ENCODE measurements at regions not wholly inside any gene's neighbourhood (a gene's known extent, or its start where the extent isn't known, plus 50 kb on each side); places are given as distances from the start of the nearest gene placed in this dataset.
A peak's percentile ranks its signal among the peaks of the same experiment; 100 is the strongest.

DNA sequence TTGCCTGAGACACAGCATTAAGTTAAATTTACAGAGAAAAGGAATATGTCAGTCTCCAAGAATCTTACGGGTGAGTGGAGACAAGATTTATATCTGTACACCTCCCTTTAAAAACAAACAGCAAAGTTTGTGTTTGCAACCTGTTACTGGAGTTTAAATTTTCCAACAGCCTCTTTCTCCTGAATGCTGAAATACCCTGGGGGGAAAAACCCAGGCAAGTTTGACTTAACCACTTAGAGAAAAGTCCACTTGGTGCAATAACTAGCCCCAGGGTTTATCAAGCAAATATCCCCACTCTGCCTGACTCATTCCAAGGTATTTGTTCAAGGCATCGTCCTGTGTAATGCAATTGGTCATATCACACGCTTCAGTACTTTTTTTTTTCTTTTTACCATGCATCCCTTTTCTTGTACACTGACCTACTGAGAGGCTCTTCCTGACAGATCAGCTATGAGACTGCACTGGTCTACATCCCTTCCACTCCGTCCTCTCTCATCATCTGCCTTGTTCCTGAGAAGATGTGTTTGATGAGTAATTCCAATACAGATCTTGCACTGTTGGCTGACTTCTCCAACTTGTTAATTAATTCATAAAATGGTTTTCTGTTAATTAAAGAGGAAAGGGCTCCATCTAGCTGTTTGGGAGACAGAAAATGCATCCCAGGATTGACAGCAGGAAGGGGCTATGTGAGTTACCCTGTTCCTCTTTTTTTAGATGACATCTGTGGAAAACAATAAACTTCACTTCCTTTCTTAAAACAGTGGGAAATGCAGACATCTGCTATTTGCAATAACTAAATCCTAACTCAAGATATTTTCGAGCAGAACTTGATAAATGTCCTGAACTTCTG, 212.5 kb upstream of the IRS2 start:
- H3K36me3 ChIP-seq (ENCODE audit: control insufficient read depth, insufficient read depth, low read length), result no peaks in the 10 kb centered on the region
- H2AFZ ChIP-seq (ENCODE audit: low read depth, low read length), result no peak overlapping the region
- no peak overlapping the region for H3K4me3 ChIP-seq
- H3K27me3 ChIP-seq (ENCODE audit: control insufficient read depth in 2 of 2, insufficient read depth in 2 of 2, low read length in 2 of 2), result peaks cover 0 to 15% of the 10 kb centered on the region in 2 experiments; a peak in 3 of 5 replicates
- FAIRE-seq (no peak), ATAC-seq (no peak), DNase-seq (ENCODE audit: extremely low read depth in 1 of 4, low spot score in 3 of 4) (no peak)
- intact Hi-C loops (cut with micrococcal nuclease) (no loop called here), in situ Hi-C loops (cut with MboI) (no loop called here)
- H3K79me2 ChIP-seq (ENCODE audit: control insufficient read depth, insufficient read depth, low read length), result no peaks in the 10 kb centered on the region
- H3K9me1 ChIP-seq (ENCODE audit: control insufficient read depth, insufficient read depth, low read length), result no peaks in the 10 kb centered on the region
- H3K9me3 ChIP-seq (replicated peaks; ENCODE audit: control insufficient read depth, insufficient read depth, low read depth, low read length), result no peaks in the 10 kb centered on the region
- no peak overlapping the region for H3K27ac ChIP-seq (ENCODE audit: extremely low read depth, low read depth, low read length)
- ChIA-PET POLR2A (interaction anchor here (0.7 kb wide), 1 partner anchor 26 kb away, joined by 3 read pairs; no protein-coding TSS in a partner anchor), CTCF (ENCODE audit: low intra/inter-chr PET ratio) (interaction anchor here (0.6 kb wide), 1 partner anchor 18 kb away, joined by 3 read pairs; no protein-coding TSS in a partner anchor)
- no peaks in the 10 kb centered on the region for H4K20me1 ChIP-seq (replicated peaks; ENCODE audit: control insufficient read depth, insufficient read depth, low read length)
- WGBS (ENCODE audit: insufficient coverage, low coverage, missing lambda C conversion rate), result 0% methylated on average over 5 of the region's 5 CpGs
- no peaks in the 10 kb centered on the region for H3K4me1 ChIP-seq (replicated peaks in 1 of 2; ENCODE audit: control insufficient read depth in 2 of 2, insufficient read depth in 2 of 2, low read length in 2 of 2)
- no peak overlapping the region for H3K9ac ChIP-seq (ENCODE audit: insufficient read depth in 1 of 2, low read depth in 2 of 2, low read length in 2 of 2)
- H3K4me2 ChIP-seq (ENCODE audit: insufficient read depth, low read length), result no peak overlapping the region
- no TSS peak for BruUV-seq (replicated peaks)
- TF ChIP-seq NR4A1 (CRISPR knock-in tag; IDR thresholded peaks at IDR 0.05), result no peak
- no peak for TF ChIP-seq NR4A1 (tag; IDR thresholded peaks at IDR 0.05)
- peak; percentile 35; the same call in 1 of the 2 replicates for TF ChIP-seq SPI1 (IDR thresholded peaks at IDR 0.05; ENCODE audit: borderline replicate concordance, low read depth, low read length)
- TF ChIP-seq, protein P1, sequence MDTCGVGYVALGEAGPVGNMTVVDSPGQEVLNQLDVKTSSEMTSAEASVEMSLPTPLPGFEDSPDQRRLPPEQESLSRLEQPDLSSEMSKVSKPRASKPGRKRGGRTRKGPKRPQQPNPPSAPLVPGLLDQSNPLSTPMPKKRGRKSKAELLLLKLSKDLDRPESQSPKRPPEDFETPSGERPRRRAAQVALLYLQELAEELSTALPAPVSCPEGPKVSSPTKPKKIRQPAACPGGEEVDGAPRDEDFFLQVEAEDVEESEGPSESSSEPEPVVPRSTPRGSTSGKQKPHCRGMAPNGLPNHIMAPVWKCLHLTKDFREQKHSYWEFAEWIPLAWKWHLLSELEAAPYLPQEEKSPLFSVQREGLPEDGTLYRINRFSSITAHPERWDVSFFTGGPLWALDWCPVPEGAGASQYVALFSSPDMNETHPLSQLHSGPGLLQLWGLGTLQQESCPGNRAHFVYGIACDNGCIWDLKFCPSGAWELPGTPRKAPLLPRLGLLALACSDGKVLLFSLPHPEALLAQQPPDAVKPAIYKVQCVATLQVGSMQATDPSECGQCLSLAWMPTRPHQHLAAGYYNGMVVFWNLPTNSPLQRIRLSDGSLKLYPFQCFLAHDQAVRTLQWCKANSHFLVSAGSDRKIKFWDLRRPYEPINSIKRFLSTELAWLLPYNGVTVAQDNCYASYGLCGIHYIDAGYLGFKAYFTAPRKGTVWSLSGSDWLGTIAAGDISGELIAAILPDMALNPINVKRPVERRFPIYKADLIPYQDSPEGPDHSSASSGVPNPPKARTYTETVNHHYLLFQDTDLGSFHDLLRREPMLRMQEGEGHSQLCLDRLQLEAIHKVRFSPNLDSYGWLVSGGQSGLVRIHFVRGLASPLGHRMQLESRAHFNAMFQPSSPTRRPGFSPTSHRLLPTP (IDR thresholded peaks at IDR 0.05; ENCODE audit: borderline replicate concordance, extremely low read depth, insufficient read length), result no peak
- TF ChIP-seq ZNF766 (CRISPR knock-in tag; conservative IDR thresholded peaks at IDR 0.05), result no peak
- TF ChIP-seq, protein P2, sequence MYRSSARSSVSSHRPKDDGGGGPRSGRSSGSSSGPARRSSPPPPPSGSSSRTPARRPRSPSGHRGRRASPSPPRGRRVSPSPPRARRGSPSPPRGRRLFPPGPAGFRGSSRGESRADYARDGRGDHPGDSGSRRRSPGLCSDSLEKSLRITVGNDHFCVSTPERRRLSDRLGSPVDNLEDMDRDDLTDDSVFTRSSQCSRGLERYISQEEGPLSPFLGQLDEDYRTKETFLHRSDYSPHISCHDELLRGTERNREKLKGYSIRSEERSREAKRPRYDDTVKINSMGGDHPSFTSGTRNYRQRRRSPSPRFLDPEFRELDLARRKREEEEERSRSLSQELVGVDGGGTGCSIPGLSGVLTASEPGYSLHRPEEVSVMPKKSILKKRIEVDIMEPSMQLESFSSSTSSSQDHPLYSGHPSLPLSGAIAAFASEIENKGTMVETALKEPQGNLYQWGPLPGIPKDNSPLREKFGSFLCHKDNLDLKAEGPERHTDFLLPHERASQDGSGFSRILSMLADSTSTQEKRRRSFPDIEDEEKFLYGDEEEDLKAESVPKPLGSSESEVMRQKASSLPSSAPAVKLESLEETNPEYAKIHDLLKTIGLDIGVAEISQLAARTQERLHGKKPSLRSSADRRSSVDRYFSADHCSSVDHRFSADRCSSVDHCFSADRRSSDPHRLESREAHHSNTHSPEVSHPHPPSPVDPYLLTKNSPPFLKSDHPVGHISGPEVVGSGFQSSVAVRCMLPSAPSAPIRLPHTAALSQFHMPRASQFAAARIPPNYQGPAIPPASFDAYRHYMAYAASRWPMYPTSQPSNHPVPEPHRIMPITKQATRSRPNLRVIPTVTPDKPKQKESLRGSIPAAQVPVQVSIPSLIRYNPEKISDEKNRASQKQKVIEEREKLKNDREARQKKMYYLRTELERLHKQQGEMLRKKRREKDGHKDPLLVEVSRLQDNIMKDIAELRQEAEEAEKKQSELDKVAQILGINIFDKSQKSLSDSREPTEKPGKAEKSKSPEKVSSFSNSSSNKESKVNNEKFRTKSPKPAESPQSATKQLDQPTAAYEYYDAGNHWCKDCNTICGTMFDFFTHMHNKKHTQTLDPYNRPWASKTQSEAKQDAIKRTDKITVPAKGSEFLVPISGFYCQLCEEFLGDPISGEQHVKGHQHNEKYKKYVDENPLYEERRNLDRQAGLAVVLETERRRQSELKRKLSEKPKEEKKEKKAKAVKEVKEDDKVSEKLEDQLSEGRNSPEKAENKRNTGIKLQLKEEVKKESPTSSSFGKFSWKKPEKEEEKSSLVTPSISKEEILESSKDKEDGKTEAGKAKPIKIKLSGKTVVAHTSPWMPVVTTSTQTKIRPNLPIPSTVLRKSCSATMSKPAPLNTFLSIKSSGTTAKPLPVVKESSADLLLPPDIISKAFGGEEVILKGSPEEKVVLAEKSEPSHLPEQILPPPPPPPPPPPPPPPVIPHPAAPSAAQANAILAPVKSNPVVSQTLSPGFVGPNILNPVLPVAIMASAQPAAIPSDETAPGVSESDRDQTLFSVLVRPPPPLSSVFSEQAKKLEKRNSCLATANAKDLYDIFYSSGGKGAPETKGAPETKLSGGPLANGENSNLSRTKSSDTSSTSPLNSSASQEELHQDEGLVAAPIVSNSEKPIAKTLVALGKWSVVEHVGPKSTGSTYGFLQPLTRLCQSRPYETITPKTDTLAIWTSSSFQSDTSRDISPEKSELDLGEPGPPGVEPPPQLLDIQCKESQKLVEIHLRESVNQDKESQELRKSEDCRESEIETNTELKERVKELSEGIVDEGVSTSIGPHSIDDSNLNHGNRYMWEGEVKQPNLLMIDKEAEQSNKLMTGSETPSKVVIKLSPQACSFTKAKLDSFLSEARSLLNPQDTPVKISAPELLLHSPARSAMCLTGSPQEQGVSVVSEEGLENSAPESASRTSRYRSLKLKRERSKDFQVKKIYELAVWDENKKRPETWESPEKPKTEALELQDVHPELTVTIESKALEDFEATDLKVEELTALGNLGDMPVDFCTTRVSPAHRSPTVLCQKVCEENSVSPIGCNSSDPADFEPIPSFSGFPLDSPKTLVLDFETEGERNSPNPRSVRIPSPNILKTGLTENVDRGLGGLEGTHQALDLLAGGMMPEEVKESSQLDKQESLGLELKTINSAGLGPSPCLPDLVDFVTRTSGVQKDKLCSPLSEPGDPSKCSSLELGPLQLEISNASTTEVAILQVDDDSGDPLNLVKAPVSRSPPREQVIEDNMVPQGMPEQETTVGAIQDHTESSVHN (IDR thresholded peaks at IDR 0.05; ENCODE audit: borderline replicate concordance in 1 of 2, low read depth in 1 of 2), result no peak
- TF ChIP-seq ZNF717 (CRISPR knock-in tag; IDR thresholded peaks at IDR 0.05), result no peak
- no peak for TF ChIP-seq CREM (IDR thresholded peaks at IDR 0.05; ENCODE audit: low read depth)
- no peak for TF ChIP-seq ELF4 (CRISPR knock-in tag; IDR thresholded peaks at IDR 0.05)
- TF ChIP-seq ZNF445 (CRISPR knock-in tag; IDR thresholded peaks at IDR 0.05; ENCODE audit: low read depth), result no peak
